ENCODE measurements at regions not wholly inside any gene's neighbourhood (a gene's known extent, or its start where the extent isn't known, plus 50 kb on each side); places are given as distances from the start of the nearest gene placed in this dataset.

GRCh38 chr3:148243609-148244008, 454.1 kb upstream of the AGTR1 start:
- ATAC-seq (ENCODE audit: poor library complexity): no peak

GRCh38 chr3:148246291-148246923, 451.3 kb upstream of the AGTR1 start:
- H3K36me3 ChIP-seq (ENCODE audit: insufficient read depth, low read length): no peaks in the 10 kb centered on the region
- H3K27ac Mint-ChIP-seq: no peak overlapping the region
- H3K27me3 ChIP-seq (ENCODE audit: control insufficient read depth in 1 of 2, insufficient read depth in 2 of 2, low read length in 2 of 2): no peaks in the 10 kb centered on the region
- no peak overlapping the region for H3K4me3 ChIP-seq (ENCODE audit: low read length)
- H3K9me3 Mint-ChIP-seq: no peaks in the 10 kb centered on the region
- CTCF ChIA-PET: no interaction called here
- no peak overlapping the region for H3K27ac ChIP-seq (ENCODE audit: low read depth in 1 of 2, low read length in 2 of 2)
- no peak overlapping the region for H3K4me3 Mint-ChIP-seq
- H3K9me3 ChIP-seq (ENCODE audit: control insufficient read depth in 1 of 2, insufficient read depth in 1 of 2, low read length in 2 of 2): peaks cover 0 to 3% of the 10 kb centered on the region in 2 experiments
- intact Hi-C loops (cut with DNase I, micrococcal nuclease): no loop called here
- H3K4me1 ChIP-seq (ENCODE audit: insufficient read depth, low read length): no peaks in the 10 kb centered on the region
- no peak for TF ChIP-seq CTCF (IDR thresholded peaks at IDR 0.05)
- DNase-seq: no peak
- ATAC-seq (ENCODE audit: poor library complexity): no peak
- H3K27me3 Mint-ChIP-seq: no peaks in the 10 kb centered on the region
- no peaks in the 10 kb centered on the region for H3K4me1 Mint-ChIP-seq (ENCODE audit: low read depth)
- POLR2A ChIA-PET: no interaction called here
- no peaks in the 10 kb centered on the region for H3K36me3 Mint-ChIP-seq (ENCODE audit: low read depth)

More at GRCh38 chr3:148243609-148244008, 454.1 kb upstream of the AGTR1 start:
- no peaks in the 10 kb centered on the region for H3K27me3 Mint-ChIP-seq
- ChIA-PET POLR2A (no interaction called here), CTCF (no interaction called here)
- no peak overlapping the region for H3K27ac Mint-ChIP-seq
- Histone ChIP-seq H3K27ac (ENCODE audit: low read depth in 1 of 2, low read length in 2 of 2) (no peak overlapping the region), H3K36me3 (ENCODE audit: insufficient read depth, low read length) (no peaks in the 10 kb centered on the region), H3K4me1 (ENCODE audit: insufficient read depth, low read length) (no peaks in the 10 kb centered on the region), H3K9me3 (ENCODE audit: control insufficient read depth in 1 of 2, insufficient read depth in 1 of 2, low read length in 2 of 2) (peaks cover 0 to 3% of the 10 kb centered on the region in 2 experiments), H3K4me3 (ENCODE audit: low read length) (no peak overlapping the region), H3K27me3 (ENCODE audit: control insufficient read depth in 1 of 2, insufficient read depth in 2 of 2, low read length in 2 of 2) (no peaks in the 10 kb centered on the region)
- no peak for DNase-seq
- intact Hi-C loops (cut with DNase I, micrococcal nuclease): no loop called here
- H3K4me3 Mint-ChIP-seq: no peak overlapping the region
- no peak for TF ChIP-seq CTCF (IDR thresholded peaks at IDR 0.05)
- no peaks in the 10 kb centered on the region for H3K4me1 Mint-ChIP-seq (ENCODE audit: low read depth)
- no peaks in the 10 kb centered on the region for H3K9me3 Mint-ChIP-seq
- H3K36me3 Mint-ChIP-seq (ENCODE audit: low read depth): no peaks in the 10 kb centered on the region

- no peaks in the 10 kb centered on the region for H3K4me1 ChIP-seq (ENCODE audit: insufficient read depth, low read length)
- ATAC-seq (ENCODE audit: poor library complexity): no peak
- no peaks in the 10 kb centered on the region for H3K36me3 ChIP-seq (ENCODE audit: insufficient read depth, low read length)
- no peak overlapping the region for H3K4me3 ChIP-seq (ENCODE audit: low read length)
- no peak for TF ChIP-seq CTCF (IDR thresholded peaks at IDR 0.05)
- CTCF ChIA-PET: no interaction called here
- H3K27ac Mint-ChIP-seq: no peak overlapping the region
- no peaks in the 10 kb centered on the region for H3K9me3 Mint-ChIP-seq
- POLR2A ChIA-PET: no interaction called here
- intact Hi-C loops (cut with DNase I, micrococcal nuclease): no loop called here
- no peak overlapping the region for H3K27ac ChIP-seq (ENCODE audit: low read depth in 1 of 2, low read length in 2 of 2)
- H3K4me1 Mint-ChIP-seq (ENCODE audit: low read depth): no peaks in the 10 kb centered on the region
- no peak overlapping the region for H3K4me3 Mint-ChIP-seq
- no peak for DNase-seq
- peaks cover 0 to 4% of the 10 kb centered on the region in 2 experiments for H3K9me3 ChIP-seq (ENCODE audit: control insufficient read depth in 1 of 2, insufficient read depth in 1 of 2, low read length in 2 of 2)
- H3K36me3 Mint-ChIP-seq (ENCODE audit: low read depth): no peaks in the 10 kb centered on the region
- H3K27me3 Mint-ChIP-seq: no peaks in the 10 kb centered on the region
- no peaks in the 10 kb centered on the region for H3K27me3 ChIP-seq (ENCODE audit: control insufficient read depth in 1 of 2, insufficient read depth in 2 of 2, low read length in 2 of 2)
Measured at GRCh38 chr3:148253713-148254112, 444.0 kb upstream of the AGTR1 start.

All from CD4-positive, alpha-beta T cell (primary cell).